BLaER1 (cell line): ENCODE measurements at regions not wholly inside any gene's neighbourhood (a gene's known extent, or its start where the extent isn't known, plus 50 kb on each side); places are given as distances from the start of the nearest gene placed in this dataset.

ENCODE experiments used
- H3K27ac ChIP-seq: shearing (Covaris generic); formaldehyde crosslinking; 2 replicates; pipeline ENCODE4 v1.8.1; 2022
- H3K27me3 ChIP-seq: shearing (Covaris generic); formaldehyde crosslinking; 2 replicates; pipeline ENCODE4 v1.8.1; 2022
- H3K36me3 ChIP-seq: shearing (Covaris generic); formaldehyde crosslinking; 2 replicates; pipeline ENCODE4 v1.8.1; 2022
- H3K4me1 ChIP-seq: shearing (Covaris generic); formaldehyde crosslinking; 2 replicates; pipeline ENCODE4 v1.8.1; 2022
- H3K4me2 ChIP-seq: shearing (Covaris generic); formaldehyde crosslinking; 2 replicates; pipeline ENCODE4 v1.8.1; 2022
- H3K4me3 ChIP-seq: shearing (Covaris generic); formaldehyde crosslinking; 2 replicates; pipeline ENCODE4 v1.8.1; 2022
- H3K9ac ChIP-seq: shearing (Covaris generic); formaldehyde crosslinking; 2 replicates; pipeline ENCODE4 v1.8.1; 2022
- H3K9me3 ChIP-seq: shearing (Covaris generic); formaldehyde crosslinking; 2 replicates; pipeline ENCODE4 v1.8.1; 2022
- H4K20me1 ChIP-seq: shearing (Covaris generic); formaldehyde crosslinking; 2 replicates; pipeline ENCODE4 v1.8.1; 2022
- Cebpa-rat ChIP-seq: shearing (Covaris generic); IDR thresholded peaks from 2 replicates; pipeline ENCODE4 v1.8.1; 2022

GRCh38 chr15:97521381-97522285, 438.9 kb upstream of the ARRDC4 start:
- Histone ChIP-seq H3K4me2 (peak overlapping the region; percentile 39), H3K4me3 (no peak overlapping the region), H3K27ac (no peak overlapping the region), H3K9ac (no peak overlapping the region), H3K4me1 (peaks cover 13% of the 10 kb centered on the region), H3K27me3 (no peaks in the 10 kb centered on the region), H3K9me3 (no peaks in the 10 kb centered on the region), H4K20me1 (no peaks in the 10 kb centered on the region), H3K36me3 (no peaks in the 10 kb centered on the region)
- TF ChIP-seq Cebpa-rat, result no peak

GRCh38 chr15:97522347-97522746, 438.2 kb upstream of the ARRDC4 start:
- Histone ChIP-seq H3K4me1 (peaks cover 13% of the 10 kb centered on the region), H3K36me3 (no peaks in the 10 kb centered on the region), H3K4me3 (no peak overlapping the region), H4K20me1 (no peaks in the 10 kb centered on the region), H3K4me2 (peak overlapping the region; percentile 39), H3K27ac (no peak overlapping the region), H3K27me3 (no peaks in the 10 kb centered on the region), H3K9ac (no peak overlapping the region), H3K9me3 (no peaks in the 10 kb centered on the region)
- TF ChIP-seq Cebpa-rat, result no peak

- Histone ChIP-seq H4K20me1 (no peaks in the 10 kb centered on the region), H3K4me1 (peaks cover 13% of the 10 kb centered on the region), H3K4me3 (no peak overlapping the region), H3K27me3 (no peaks in the 10 kb centered on the region), H3K9ac (no peak overlapping the region), H3K9me3 (no peaks in the 10 kb centered on the region), H3K27ac (no peak overlapping the region), H3K4me2 (no peak overlapping the region), H3K36me3 (no peaks in the 10 kb centered on the region)
- TF ChIP-seq Cebpa-rat, result no peak
These were observed 434.7 kb upstream of the ARRDC4 start for GRCh38 chr15:97525809-97526208.

GRCh38 chr15:97528238-97528637, 432.3 kb upstream of the ARRDC4 start:
- TF ChIP-seq Cebpa-rat, result no peak
- Histone ChIP-seq H3K4me1 (no peaks in the 10 kb centered on the region), H3K9me3 (no peaks in the 10 kb centered on the region)

GRCh38 chr15:97545799-97546198, 414.7 kb upstream of the ARRDC4 start:
- H3K4me1 ChIP-seq, result no peaks in the 10 kb centered on the region
- H4K20me1 ChIP-seq, result no peaks in the 10 kb centered on the region
- H3K4me3 ChIP-seq, result no peak overlapping the region
- H3K36me3 ChIP-seq, result no peaks in the 10 kb centered on the region
- H3K9me3 ChIP-seq, result peaks cover 15% of the 10 kb centered on the region
- no peak overlapping the region for H3K27ac ChIP-seq
- H3K9ac ChIP-seq, result no peak overlapping the region
- H3K4me2 ChIP-seq, result no peak overlapping the region
- no peaks in the 10 kb centered on the region for H3K27me3 ChIP-seq
- no peak for TF ChIP-seq Cebpa-rat

More at GRCh38 chr15:97528238-97528637, 432.3 kb upstream of the ARRDC4 start:
- Histone ChIP-seq H3K4me3 (no peak overlapping the region), H3K9ac (no peak overlapping the region), H3K27ac (no peak overlapping the region), H3K27me3 (no peaks in the 10 kb centered on the region), H3K4me2 (no peak overlapping the region), H3K36me3 (no peaks in the 10 kb centered on the region), H4K20me1 (no peaks in the 10 kb centered on the region)

GRCh38 chr15:97547381-97547780, 413.1 kb upstream of the ARRDC4 start:
- Histone ChIP-seq H3K9me3 (peaks cover 15% of the 10 kb centered on the region), H3K27ac (no peak overlapping the region), H3K4me3 (no peak overlapping the region), H3K9ac (no peak overlapping the region), H4K20me1 (no peaks in the 10 kb centered on the region), H3K27me3 (no peaks in the 10 kb centered on the region), H3K36me3 (no peaks in the 10 kb centered on the region), H3K4me2 (no peak overlapping the region), H3K4me1 (no peaks in the 10 kb centered on the region)
- no peak for TF ChIP-seq Cebpa-rat

GRCh38 chr15:97561529-97561928, 399.0 kb upstream of the ARRDC4 start:
- Histone ChIP-seq H3K27me3 (no peaks in the 10 kb centered on the region), H4K20me1 (no peaks in the 10 kb centered on the region), H3K4me3 (no peak overlapping the region), H3K27ac (no peak overlapping the region), H3K4me2 (no peak overlapping the region), H3K36me3 (no peaks in the 10 kb centered on the region), H3K9ac (no peak overlapping the region), H3K9me3 (no peaks in the 10 kb centered on the region), H3K4me1 (peaks cover 4% of the 10 kb centered on the region; the same call in 1 of the 2 replicates)
- no peak for TF ChIP-seq Cebpa-rat

GRCh38 chr15:97563516-97563915, 397.0 kb upstream of the ARRDC4 start:
- H3K4me1 ChIP-seq, result peaks cover 4% of the 10 kb centered on the region; the same call in 1 of the 2 replicates
- no peaks in the 10 kb centered on the region for H4K20me1 ChIP-seq
- no peak overlapping the region for H3K4me3 ChIP-seq
- no peaks in the 10 kb centered on the region for H3K27me3 ChIP-seq
- no peak overlapping the region for H3K9ac ChIP-seq
- no peak overlapping the region for H3K27ac ChIP-seq
- TF ChIP-seq Cebpa-rat, result no peak
- no peaks in the 10 kb centered on the region for H3K9me3 ChIP-seq
- H3K36me3 ChIP-seq, result no peaks in the 10 kb centered on the region
- no peak overlapping the region for H3K4me2 ChIP-seq

GRCh38 chr15:97566961-97567360, 393.5 kb upstream of the ARRDC4 start:
- no peak overlapping the region for H3K9ac ChIP-seq
- TF ChIP-seq Cebpa-rat, result no peak
- peaks cover 11% of the 10 kb centered on the region; the same call in 1 of the 2 replicates for H3K9me3 ChIP-seq
- H3K36me3 ChIP-seq, result no peaks in the 10 kb centered on the region
- no peaks in the 10 kb centered on the region for H3K27me3 ChIP-seq
- no peak overlapping the region for H3K4me3 ChIP-seq
- H3K27ac ChIP-seq, result no peak overlapping the region
- no peak overlapping the region for H3K4me2 ChIP-seq
- H4K20me1 ChIP-seq, result no peaks in the 10 kb centered on the region
- H3K4me1 ChIP-seq, result no peaks in the 10 kb centered on the region

GRCh38 chr15:97567411-97567810, 393.1 kb upstream of the ARRDC4 start:
- Histone ChIP-seq H3K4me1 (no peaks in the 10 kb centered on the region), H4K20me1 (no peaks in the 10 kb centered on the region), H3K4me2 (no peak overlapping the region), H3K9ac (no peak overlapping the region), H3K4me3 (no peak overlapping the region), H3K9me3 (peaks cover 11% of the 10 kb centered on the region; the same call in 1 of the 2 replicates), H3K27ac (no peak overlapping the region), H3K36me3 (no peaks in the 10 kb centered on the region), H3K27me3 (no peaks in the 10 kb centered on the region)
- no peak for TF ChIP-seq Cebpa-rat
